Umbilical cord (tissue), 1 donor: ENCODE measurements at regions not wholly inside any gene's neighbourhood (a gene's known extent, or its start where the extent isn't known, plus 50 kb on each side); places are given as distances from the start of the nearest gene placed in this dataset.
A peak's percentile ranks its signal among the peaks of the same experiment; 100 is the strongest.
"Not testable (repeated sequence)": the region's sequence is repeated elsewhere in the genome, so short reads cannot be mapped to it uniquely, and the experiment has no call there.

Experiments used
- DNase-seq: peaks from one replicate; pipeline ENCODE4 v3.0.0-alpha.2; 2015; ENCODE audit warnings: low spot score

DNA sequence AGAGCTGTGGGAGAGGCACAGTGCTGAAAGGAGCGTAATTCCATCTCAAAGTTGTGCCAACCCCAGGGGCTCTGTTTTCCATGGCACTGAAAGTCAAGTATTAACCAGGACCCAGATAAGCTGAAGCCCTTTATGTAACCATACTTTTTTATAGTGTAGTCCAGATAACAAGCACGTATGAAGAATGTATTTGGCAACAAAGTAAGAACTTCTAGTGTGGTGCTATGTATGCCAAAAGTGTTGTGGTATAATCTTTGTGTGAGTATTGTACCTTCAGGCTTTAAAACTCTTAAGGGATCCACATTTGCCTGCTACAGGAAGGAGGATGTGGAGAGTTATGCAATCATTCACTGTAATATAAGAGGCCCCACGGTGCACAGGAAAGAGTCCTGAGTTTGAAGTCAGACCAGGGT, 129.4 kb downstream of the IBTK start:
- peak; percentile 13 for DNase-seq

DNA sequence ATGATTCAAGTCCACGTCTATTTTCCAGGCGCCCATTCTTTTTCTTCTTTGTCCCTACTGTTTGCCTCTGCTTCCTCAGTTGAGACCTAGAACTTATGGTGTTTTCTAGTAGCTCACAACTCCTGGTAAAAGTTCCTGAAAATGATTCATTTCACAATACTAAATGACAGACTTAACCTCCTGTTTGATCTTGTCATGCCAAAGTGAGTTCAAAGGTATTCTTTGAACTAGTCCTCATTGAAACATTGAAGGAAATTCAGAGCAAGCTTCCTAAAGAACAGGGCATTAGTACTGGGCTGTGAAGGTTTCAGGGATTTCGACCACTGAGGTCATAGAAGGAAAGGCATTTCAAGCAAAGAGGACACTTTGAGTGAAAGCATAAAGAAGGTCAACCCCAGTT, 132.8 kb downstream of the IBTK start:
- no peak for DNase-seq

DNA sequence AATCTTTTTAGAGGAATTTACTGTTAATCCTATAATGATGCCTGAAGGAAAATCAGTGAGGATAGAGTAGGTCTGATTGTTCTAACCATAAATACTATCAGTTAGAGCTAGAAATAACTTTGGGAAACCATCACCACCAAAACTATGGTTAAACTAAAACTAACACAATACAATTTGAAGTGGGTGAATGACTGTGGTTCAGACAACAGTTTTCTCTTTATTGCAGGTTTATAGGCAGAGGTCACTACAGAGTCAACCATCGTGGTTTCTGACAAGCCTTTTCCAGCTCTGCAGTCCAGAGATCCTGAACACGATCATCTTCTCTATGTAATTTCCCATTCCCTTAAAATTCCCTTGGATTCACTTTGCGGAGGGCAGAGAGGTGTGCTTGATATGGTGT, 134.3 kb downstream of the IBTK start:
- no peak for DNase-seq

DNA sequence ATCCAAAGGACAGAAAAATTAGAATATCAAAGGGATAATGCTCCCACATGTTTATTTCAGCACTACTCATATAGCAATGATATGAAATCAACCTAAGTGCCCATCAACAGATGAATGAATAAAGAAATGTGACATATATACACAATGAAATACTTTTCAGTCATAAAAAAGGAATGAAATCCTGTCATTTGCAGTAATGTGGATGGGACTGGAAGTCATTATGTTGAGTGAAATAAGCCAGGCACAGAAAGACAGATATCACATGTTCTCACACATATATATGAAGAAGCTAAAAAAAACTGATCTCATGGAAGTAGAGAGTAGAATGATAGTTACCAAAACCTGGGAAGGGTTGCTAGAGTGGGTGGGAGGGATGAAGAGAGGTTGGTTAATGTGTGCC, 135.7 kb downstream of the IBTK start:
- no peak for DNase-seq

DNA sequence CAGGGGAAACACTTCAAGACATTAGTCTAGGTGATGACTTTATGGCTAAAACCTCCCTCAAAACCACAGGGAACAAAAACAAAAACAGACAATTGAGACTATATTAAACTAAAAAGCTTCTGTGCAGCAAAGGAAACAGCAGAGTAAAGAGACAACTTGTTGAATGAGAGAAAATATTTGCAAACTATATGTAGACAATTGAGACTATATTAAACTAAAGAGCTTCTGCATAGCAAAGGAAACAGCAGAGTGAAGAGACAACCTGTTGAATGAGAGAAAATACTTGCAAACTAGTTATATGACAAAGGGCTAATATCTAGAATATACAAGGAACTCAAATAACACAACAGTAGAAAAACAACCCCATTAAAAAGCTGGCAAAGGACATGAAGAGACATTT, 136.4 kb downstream of the IBTK start:
- no peak for DNase-seq

DNA sequence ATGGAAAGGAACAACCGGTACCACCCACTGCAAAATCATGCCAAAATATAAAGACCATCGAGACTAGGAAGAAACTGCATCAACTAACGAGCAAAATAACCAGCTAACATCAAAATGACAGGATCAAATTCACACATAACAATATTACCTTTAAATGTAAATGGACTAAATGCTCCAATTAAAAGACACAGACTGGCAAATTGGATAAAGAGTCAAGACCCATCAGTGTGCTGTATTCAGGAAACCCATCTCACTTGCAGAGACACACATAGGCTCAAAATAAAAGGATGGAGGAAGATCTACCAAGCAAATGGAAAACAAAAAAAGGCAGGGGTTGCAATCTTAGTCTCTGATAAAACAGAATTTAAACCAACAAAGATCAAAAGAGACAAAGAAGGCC, 144.4 kb downstream of the IBTK start:
- DNase-seq: not testable (repeated sequence)

DNA sequence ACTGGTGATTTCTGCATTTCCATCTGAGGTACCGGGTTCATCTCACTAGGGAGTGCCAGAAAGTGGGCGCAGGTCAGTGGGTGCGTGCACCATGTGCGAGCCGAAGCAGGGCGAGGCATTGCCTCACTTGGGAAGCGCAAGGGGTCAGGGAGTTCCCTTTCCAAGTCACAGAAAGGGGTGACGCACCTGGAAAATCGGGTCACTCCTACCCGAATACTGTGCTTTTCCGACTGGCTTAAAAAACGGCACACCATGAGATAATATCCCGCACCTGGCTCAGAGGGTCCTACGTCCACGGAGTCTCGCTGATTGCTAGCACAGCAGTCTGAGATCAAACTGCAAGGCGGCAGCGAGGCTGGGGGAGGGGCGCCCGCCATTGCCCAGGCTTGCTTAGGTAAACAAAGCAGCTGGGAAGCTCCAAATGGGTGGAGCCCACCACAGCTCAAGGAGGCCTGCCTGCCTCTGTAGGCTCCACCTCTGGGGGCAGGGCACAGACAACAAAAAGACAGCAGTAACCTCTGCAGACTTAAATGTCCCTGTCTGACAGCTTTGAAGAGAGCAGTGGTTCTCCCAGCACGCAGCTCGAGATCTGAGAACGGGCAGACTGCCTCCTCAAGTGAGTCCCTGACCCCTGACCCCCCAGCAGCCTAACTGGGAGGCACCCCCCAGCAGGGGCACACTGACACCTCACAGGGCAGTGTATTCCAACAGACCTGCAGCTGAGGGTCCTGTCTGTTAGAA, 146.0 kb downstream of the IBTK start:
- not testable (repeated sequence) for DNase-seq

DNA sequence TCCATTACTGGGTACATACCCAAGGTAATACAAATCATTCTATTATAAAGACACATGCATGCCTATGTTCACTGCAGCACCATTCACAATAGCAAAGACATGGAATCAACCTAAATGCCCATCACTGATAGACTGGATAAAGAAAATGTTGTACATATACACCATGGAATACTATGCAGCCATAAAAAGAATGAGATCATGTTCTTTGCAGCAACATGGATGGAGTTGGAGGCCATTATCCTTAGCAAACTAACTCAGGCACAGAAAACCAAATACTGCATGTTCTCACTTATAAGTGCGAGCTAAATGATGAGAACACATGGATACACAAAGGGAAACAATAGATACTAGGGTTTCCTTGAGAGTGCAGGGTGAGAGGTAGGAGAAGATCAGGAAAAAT, 146.8 kb downstream of the IBTK start:
- DNase-seq: not testable (repeated sequence)

DNA sequence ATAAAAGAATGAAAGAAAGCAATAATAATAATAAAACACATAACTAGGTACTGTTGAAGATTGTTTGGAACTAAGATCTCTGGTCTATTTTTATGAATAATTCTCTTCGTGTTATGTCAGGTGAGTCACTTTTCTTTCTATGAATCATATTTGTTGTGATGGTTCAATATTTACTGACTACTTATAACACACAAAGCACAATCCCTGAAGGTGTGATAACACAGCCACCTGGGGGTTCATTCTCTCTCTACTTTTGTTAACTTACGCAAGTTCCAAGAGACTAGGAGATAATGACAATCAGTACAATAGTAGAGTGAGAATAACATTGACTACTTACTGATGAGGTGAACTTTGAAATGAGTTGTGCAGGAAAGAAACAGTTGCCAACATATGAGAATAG, 149.9 kb downstream of the IBTK start:
- no peak for DNase-seq

DNA sequence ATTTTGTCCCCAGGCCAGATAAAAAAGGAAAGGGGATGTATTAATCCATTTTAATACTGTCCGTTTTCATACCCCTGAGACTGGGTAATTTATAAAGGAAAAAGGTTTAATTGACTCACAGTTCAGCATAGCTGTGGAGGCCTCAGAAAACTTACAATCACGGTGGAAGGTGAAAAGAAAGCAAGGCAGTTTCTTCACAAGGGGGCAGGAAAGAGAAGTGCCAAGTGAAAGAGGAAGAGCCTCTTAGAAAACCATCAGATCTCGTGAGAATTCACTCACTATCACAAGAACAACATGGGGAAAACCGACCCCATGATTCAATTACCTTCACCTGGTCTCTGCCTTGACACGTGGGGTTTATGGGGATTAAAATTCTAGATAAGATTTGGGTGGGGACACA, 152.5 kb downstream of the IBTK start:
- no peak for DNase-seq

DNA sequence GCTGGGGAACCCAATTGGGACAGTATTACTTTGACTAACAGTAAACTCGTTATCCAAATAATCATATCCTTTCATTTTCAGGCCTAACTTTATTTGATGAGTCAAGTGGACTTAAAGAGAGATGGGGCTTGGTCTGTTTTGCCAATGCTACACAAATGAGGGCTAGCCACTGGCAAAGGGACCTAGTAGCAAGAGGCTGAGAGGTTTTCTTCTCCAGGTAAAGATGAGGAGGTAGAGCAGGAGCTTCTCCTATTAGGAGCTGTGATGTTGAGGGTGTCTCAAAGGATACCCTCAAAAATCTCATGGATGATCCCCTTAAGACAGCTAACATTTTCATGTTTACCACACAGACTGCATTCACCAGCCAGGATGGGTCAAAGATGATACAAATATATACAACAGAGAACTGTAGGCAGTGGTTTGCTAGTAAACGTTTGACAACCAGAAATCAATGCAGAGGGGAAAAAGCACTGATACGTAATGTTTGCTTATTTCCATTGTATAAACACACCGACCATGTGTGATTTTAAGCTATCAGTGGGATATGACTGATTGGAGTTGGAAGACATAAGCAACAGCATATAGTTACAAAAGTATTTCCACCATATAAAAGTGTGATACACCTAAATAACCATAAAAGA, 153.3 kb downstream of the IBTK start:
- no peak for DNase-seq

DNA sequence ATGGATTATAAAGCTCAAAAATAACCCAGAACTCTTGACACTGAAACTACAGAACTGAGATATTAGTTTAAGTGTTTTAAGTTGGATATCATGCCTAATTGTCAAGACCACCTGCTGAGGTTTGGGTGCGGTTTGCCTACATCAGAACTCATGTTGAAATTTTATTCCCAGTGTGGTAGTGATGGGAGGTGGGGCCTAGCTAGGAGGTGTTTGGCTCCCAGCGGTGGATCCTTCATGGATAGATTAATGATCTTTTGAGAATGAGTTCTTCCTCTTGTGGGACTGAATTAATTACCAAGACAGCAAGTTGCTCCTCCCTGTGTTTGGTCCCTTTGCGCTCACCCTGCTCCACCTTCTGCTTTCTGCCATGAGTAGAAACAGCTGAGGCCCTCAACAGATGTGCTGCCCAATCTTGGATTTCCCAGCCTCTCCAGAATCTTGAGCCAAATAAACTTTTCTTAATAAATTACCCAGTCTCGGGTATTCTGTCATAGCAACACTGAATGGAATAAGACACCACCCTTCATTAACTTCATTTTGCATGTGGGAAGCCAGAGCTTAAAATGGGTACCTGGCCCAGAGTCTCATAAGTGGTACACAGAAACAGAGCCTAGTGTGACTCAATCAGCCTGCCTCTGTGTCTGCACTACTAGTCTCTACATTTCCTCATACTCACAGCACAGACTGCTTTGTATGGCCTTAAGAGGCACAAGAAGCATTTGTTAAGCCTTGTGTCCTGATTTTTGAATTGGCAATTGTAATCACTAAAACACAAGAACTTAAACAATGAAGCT, 158.4 kb downstream of the IBTK start:
- DNase-seq: no peak

DNA sequence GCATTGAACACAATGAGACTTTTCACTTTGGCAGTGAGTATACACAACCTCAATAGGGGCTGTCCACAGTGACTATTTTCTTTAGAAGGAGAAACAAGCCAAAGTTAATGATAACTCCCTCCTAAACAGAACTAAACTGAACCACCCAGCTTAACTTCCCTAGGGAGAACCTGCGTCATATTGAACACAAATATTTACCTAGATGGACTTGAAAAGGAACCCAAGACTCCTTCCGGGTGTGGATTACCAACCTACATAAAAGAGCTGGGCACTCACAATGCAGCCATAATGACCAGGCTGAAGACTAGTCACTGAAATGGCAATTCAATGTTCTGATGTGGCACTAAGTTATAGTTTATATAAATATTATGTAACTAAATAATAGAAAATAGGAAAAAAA, 160.6 kb downstream of the IBTK start:
- no peak for DNase-seq

DNA sequence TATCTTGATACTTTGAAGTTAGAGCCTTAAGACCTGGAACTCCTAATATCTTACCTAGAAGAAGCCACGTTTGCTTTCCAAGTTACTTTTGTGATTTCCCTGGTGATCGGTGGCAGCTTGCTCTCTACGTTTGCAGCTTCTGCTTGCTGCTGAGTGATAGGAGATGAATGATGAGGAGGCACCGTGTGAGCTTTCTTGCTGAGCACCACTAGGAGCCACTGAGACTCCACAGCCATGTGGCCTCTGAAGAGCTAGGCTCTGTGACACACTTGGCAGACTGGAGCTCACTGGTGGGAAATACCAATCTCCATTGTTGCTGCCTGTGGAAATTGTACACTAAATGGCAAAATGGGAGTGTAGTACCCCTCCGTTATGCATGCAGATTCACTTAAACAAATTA, 161.8 kb downstream of the IBTK start:
- no peak for DNase-seq

DNA sequence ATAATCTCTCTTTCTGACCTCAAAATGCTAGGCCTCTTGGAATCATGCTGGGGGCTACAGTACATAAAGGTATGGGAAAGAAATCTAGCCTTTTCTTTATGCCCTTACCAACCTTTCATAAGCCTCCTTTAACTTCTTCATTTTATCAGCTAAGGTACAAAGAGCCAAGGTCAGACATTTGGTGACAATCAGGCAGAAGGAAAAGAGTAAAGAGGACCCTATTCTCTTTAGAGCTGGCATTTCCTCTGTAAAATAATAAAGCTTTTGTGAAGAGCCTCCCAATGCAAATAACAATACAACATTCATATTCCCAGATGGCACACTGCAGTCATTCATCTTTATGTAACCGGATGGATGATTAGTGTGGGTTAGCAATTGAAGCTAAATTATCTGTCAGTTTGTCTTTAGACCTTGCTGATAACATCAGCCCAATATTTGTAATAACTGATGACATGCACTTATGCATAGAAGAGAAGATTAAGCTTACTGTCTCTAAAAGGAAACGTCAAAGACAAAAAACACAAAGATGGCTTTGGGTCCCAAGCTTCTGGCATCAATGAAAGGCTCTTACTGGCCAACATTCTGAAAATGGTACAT, 163.1 kb downstream of the IBTK start:
- no peak for DNase-seq

DNA sequence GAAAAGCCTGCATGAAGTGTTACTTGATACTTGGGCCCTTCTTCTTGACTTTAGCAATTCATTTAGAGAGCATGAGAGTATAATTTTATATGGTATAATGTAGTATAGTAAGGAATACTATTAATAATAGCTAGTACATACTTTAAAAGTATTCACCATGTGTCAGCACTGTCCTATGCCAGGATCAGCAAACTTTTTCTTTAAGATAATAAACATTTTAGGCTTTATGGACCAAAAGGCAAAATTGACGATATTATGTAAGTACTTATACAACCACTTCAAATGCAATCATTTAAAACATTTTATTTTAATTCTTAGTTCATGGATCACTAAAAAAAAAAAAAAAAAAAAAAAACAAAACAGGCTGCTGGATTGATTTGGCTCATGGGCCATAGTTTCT, 163.9 kb downstream of the IBTK start:
- DNase-seq: no peak

DNA sequence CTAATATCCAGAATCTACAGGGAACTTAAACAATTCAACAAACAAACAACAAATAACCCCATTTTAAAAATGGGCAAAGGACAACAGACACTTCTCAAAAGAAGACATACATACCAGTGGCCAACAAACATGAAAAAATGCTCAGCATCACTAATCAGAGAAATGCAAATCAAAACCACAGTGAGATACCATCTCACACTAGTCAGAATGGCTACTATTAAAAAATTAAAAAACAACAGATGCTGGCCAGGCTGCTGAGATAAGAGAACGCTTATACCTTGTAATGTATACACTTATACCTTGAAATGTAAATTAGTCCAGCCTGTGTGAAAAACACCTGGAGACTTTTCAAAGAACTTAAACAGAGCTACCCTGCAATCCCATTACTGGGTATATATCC, 166.8 kb downstream of the IBTK start:
- DNase-seq: no peak

DNA sequence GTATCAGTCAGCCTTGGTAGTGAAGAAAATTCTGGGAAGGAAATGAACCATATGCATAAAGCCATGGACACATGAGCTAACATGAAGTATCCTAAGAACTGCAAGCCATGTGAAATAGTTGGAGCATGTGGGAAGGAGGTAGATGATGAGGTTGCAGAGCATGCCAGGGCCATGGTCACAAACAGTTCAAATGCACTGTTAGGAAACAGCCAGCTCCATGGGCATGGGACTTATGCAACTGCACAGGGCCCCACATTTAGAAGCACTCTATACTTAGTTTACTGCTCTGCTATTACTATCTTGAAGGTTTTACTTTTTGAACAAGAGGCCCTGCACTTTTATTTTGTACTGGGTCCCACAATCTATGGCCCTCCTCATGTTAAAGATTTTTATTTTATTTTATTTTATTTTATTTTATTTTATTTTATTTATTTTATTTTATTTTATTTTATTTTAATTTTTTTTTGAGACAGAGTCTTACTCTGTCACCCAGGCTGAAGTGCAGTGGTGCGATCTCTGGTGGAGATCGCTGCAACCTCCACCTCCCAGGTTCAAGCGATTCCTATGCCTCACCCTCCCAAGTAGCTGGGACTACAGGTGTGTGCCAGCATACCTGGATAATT, 169.1 kb downstream of the IBTK start:
- DNase-seq: no peak

DNA sequence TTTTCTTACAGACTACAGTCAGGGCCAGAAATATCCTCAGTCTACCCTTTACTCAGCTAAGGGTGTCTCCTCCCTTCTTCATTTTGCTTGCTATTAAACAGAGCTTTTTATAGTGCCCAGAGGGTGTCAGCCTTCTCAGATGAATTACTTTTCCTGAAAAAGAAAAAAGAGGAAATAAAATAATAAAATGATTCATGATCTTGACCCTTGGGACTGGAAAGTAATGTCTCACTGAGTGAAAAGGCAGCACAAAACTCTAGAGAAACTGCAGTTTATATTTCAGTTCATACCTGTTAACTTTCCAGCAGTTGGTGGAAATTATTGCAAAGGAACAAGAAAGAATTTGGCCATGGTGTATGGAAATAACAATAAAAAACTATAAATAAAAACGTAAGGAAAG, 170.6 kb downstream of the IBTK start:
- DNase-seq: no peak

DNA sequence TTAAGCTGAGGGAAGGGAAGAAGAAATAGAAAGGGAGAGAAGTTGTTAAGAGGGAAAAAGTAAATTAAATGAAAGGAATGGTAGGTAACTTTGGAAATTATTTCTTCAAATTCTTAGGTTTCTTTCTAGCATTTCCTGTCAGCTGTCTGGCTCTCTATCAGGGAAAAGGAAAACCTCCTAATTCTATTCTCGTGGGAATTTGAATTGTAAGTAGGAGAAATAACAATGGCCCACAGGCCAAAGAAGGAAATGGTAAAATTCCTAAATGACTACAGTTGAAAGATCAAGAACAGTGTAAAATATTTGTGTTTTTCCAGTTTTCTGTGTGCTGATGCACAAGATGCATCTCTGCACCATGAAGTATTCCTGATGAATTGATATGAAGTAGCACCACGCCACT, 173.0 kb downstream of the IBTK start:
- no peak for DNase-seq

DNA sequence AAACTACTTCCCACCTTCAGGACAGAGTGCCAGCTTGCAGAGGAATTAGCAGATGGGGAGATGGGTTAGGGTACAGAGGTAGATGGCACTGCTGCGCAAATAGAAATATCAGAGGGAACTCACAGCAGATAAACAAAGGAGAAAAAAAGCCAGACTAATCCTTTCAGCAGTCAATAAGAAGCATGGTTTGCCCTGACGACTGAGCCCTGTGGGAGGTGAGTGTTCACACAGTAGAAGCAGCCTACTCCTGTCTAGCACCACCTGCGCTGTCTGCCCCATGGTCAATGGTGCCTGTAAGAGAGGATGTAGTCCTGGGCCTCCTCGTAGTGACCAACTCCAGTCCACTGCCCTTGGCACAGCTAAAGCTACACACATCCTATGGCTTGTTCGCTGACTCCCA, 174.1 kb downstream of the IBTK start:
- DNase-seq: no peak

DNA sequence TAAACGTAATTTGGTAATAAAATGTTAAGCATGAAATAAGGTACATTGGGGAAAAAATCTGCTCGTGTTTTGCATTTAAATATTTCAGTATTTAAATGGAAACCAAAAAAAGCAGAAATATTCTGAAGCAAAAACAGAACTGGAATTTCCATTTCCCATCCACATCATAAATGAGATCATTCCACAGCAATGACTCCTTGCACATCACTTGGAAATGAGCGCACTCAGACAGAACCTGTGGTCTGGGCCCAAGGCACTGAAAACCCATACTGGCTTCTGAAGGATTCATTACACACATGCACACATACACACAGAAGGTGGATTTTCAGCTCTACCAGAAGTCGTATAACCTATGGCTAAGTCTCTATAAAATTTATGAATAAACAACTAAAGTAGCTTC, 174.8 kb downstream of the IBTK start:
- no peak for DNase-seq
